ENCODE measurements at regions not wholly inside any gene's neighbourhood (a gene's known extent, or its start where the extent isn't known, plus 50 kb on each side); places are given as distances from the start of the nearest gene placed in this dataset.

GRCh38 chr3:1664266-1664665, 434.4 kb upstream of the CNTN4 start:
- H4K20me1 ChIP-seq (ENCODE audit: insufficient read depth, low read length, poor library complexity, severe bottlenecking): no peaks in the 10 kb centered on the region
- H3K79me2 ChIP-seq (ENCODE audit: insufficient read depth, low read length): no peaks in the 10 kb centered on the region
- no peaks in the 10 kb centered on the region for H3F3A ChIP-seq (ENCODE audit: low read depth)
- no peaks in the 10 kb centered on the region for H3K4me1 ChIP-seq (ENCODE audit: insufficient read depth, low read length, poor library complexity, severe bottlenecking)
- no peak overlapping the region for H2AFZ ChIP-seq (ENCODE audit: low read length)
- H3K9me2 ChIP-seq (replicated peaks; ENCODE audit: low read depth, low read length): no peaks in the 10 kb centered on the region
- H3K4me3 ChIP-seq (ENCODE audit: low read length, poor library complexity, severe bottlenecking): no peak overlapping the region
- no peaks in the 10 kb centered on the region for H3K36me3 ChIP-seq (ENCODE audit: insufficient read depth, low read length)
- no peak overlapping the region for H3K4me2 ChIP-seq (ENCODE audit: low read depth, low read length, poor library complexity, severe bottlenecking)
- no peaks in the 10 kb centered on the region for H3K27me3 ChIP-seq (ENCODE audit: insufficient read depth, low read length, poor library complexity, severe bottlenecking)
- H3K9ac ChIP-seq (ENCODE audit: low read depth, low read length, poor library complexity, severe bottlenecking): no peak overlapping the region
- TF ChIP-seq CTCF (conservative IDR thresholded peaks at IDR 0.05; ENCODE audit: low read length) (no peak), EZH2phosphoT487 (IDR thresholded peaks at IDR 0.05; ENCODE audit: borderline replicate concordance) (no peak)
- no peaks in the 10 kb centered on the region for H3K9me3 ChIP-seq (ENCODE audit: insufficient read depth, low read depth, low read length)

GRCh38 chr3:1666865-1667264, 431.8 kb upstream of the CNTN4 start:
- no peaks in the 10 kb centered on the region for H3K4me1 ChIP-seq (ENCODE audit: insufficient read depth, low read length, poor library complexity, severe bottlenecking)
- no peaks in the 10 kb centered on the region for H3K9me2 ChIP-seq (replicated peaks; ENCODE audit: low read depth, low read length)
- no peak overlapping the region for H3K4me2 ChIP-seq (ENCODE audit: low read depth, low read length, poor library complexity, severe bottlenecking)
- no peaks in the 10 kb centered on the region for H3K36me3 ChIP-seq (ENCODE audit: insufficient read depth, low read length)
- H3F3A ChIP-seq (ENCODE audit: low read depth): no peaks in the 10 kb centered on the region
- no peaks in the 10 kb centered on the region for H3K79me2 ChIP-seq (ENCODE audit: insufficient read depth, low read length)
- no peaks in the 10 kb centered on the region for H3K27me3 ChIP-seq (ENCODE audit: insufficient read depth, low read length, poor library complexity, severe bottlenecking)
- H3K4me3 ChIP-seq (ENCODE audit: low read length, poor library complexity, severe bottlenecking): no peak overlapping the region
- no peak overlapping the region for H2AFZ ChIP-seq (ENCODE audit: low read length)
- no peaks in the 10 kb centered on the region for H4K20me1 ChIP-seq (ENCODE audit: insufficient read depth, low read length, poor library complexity, severe bottlenecking)
- TF ChIP-seq CTCF (conservative IDR thresholded peaks at IDR 0.05; ENCODE audit: low read length) (no peak), EZH2phosphoT487 (IDR thresholded peaks at IDR 0.05; ENCODE audit: borderline replicate concordance) (no peak)
- no peaks in the 10 kb centered on the region for H3K9me3 ChIP-seq (ENCODE audit: insufficient read depth, low read depth, low read length)
- no peak overlapping the region for H3K9ac ChIP-seq (ENCODE audit: low read depth, low read length, poor library complexity, severe bottlenecking)

- no peaks in the 10 kb centered on the region for H4K20me1 ChIP-seq (ENCODE audit: insufficient read depth, low read length, poor library complexity, severe bottlenecking)
- no peaks in the 10 kb centered on the region for H3K4me1 ChIP-seq (ENCODE audit: insufficient read depth, low read length, poor library complexity, severe bottlenecking)
- no peak overlapping the region for H3K4me2 ChIP-seq (ENCODE audit: low read depth, low read length, poor library complexity, severe bottlenecking)
- H3F3A ChIP-seq (ENCODE audit: low read depth): no peaks in the 10 kb centered on the region
- H3K9me3 ChIP-seq (ENCODE audit: insufficient read depth, low read depth, low read length): 0 out of 2 replicates have a peak, but pooled peaks cover 4% of the 10 kb centered on the region
- no peak overlapping the region for H2AFZ ChIP-seq (ENCODE audit: low read length)
- no peaks in the 10 kb centered on the region for H3K9me2 ChIP-seq (replicated peaks; ENCODE audit: low read depth, low read length)
- no peaks in the 10 kb centered on the region for H3K79me2 ChIP-seq (ENCODE audit: insufficient read depth, low read length)
- H3K4me3 ChIP-seq (ENCODE audit: low read length, poor library complexity, severe bottlenecking): no peak overlapping the region
- H3K27me3 ChIP-seq (ENCODE audit: insufficient read depth, low read length, poor library complexity, severe bottlenecking): no peaks in the 10 kb centered on the region
- no peak overlapping the region for H3K9ac ChIP-seq (ENCODE audit: low read depth, low read length, poor library complexity, severe bottlenecking)
- no peaks in the 10 kb centered on the region for H3K36me3 ChIP-seq (ENCODE audit: insufficient read depth, low read length)
- TF ChIP-seq EZH2phosphoT487 (IDR thresholded peaks at IDR 0.05; ENCODE audit: borderline replicate concordance) (no peak), CTCF (conservative IDR thresholded peaks at IDR 0.05; ENCODE audit: low read length) (no peak)
Observed at GRCh38 chr3:1677576-1678156, 421.0 kb upstream of the CNTN4 start.

All from Loucy (cell line).